Activated naive CD4-positive, alpha-beta T cell treated with anti-CD3 and anti-CD28 coated beads for 36 hours (primary cell): ENCODE measurements at regions not wholly inside any gene's neighbourhood (a gene's known extent, or its start where the extent isn't known, plus 50 kb on each side); places are given as distances from the start of the nearest gene placed in this dataset.

ENCODE experiments used
- CTCF ChIA-PET: fragments of 350-600 bp; sonication (Branson Sonifier 250); formaldehyde crosslinking; loops from one replicate; lab custom pipeline; 2021; ENCODE audit warnings: antibody characterized with exemption; lab: Charles Lee
- DNase-seq: peaks from one replicate; pipeline ENCODE4 v3.0.0-alpha.2; 2020
- H3K27ac Mint-ChIP-seq: one replicate; pipeline ENCODE4 v1.8.0; 2021; ENCODE audit warnings: mild to moderate bottlenecking, mixed read lengths
- H3K27me3 Mint-ChIP-seq: one replicate; pipeline ENCODE4 v1.8.0; 2021; ENCODE audit warnings: low read depth, mixed read lengths
- H3K36me3 Mint-ChIP-seq: one replicate; pipeline ENCODE4 v1.8.0; 2021; ENCODE audit warnings: low read depth, mixed read lengths
- H3K4me1 Mint-ChIP-seq: one replicate; pipeline ENCODE4 v1.8.0; 2021; ENCODE audit warnings: low read depth, mixed read lengths
- H3K4me3 Mint-ChIP-seq: one replicate; pipeline ENCODE4 v1.8.0; 2021; ENCODE audit warnings: mild to moderate bottlenecking, moderate library complexity, mixed read lengths
- H3K9me3 Mint-ChIP-seq: one replicate; pipeline ENCODE4 v1.8.0; 2021; ENCODE audit warnings: mixed read lengths
- intact Hi-C: fragments of 100-400 bp; cut with micrococcal nuclease; formaldehyde crosslinking; loops from one replicate; pipeline ENCODE4 v1.15.1; 2023

GRCh38 chr2:75788902-75789301, 78.2 kb upstream of the GCFC2 start:
- intact Hi-C loops: loop anchor here (10.0 kb wide), 2 partner anchors 144 to 816 kb away; partner anchors contain the start of gene MRPL19
- peaks cover 13% of the 10 kb centered on the region for H3K27me3 Mint-ChIP-seq
- DNase-seq: no peak
- H3K27ac Mint-ChIP-seq: no peak overlapping the region
- no peak overlapping the region for H3K4me3 Mint-ChIP-seq
- H3K9me3 Mint-ChIP-seq: no peaks in the 10 kb centered on the region
- no peaks in the 10 kb centered on the region for H3K4me1 Mint-ChIP-seq
- no peaks in the 10 kb centered on the region for H3K36me3 Mint-ChIP-seq
- CTCF ChIA-PET: interaction anchor here (0.7 to 0.8 kb wide), 3 partner anchors 19 to 1039 kb away, joined by 3 to 4 read pairs (median 3); no protein-coding TSS in a partner anchor

- no peak overlapping the region for H3K27ac Mint-ChIP-seq
- H3K9me3 Mint-ChIP-seq: no peaks in the 10 kb centered on the region
- H3K4me1 Mint-ChIP-seq: no peaks in the 10 kb centered on the region
- no peak for DNase-seq
- intact Hi-C loops: loop anchor here (10.0 kb wide), 2 partner anchors 143 to 817 kb away; partner anchors contain the start of gene MRPL19
- CTCF ChIA-PET: interaction anchor here (0.6 to 0.8 kb wide), 3 partner anchors 683 to 1040 kb away, joined by 3 to 4 read pairs (median 3); no protein-coding TSS in a partner anchor
- H3K36me3 Mint-ChIP-seq: no peaks in the 10 kb centered on the region
- H3K4me3 Mint-ChIP-seq: no peak overlapping the region
- H3K27me3 Mint-ChIP-seq: peaks cover 13% of the 10 kb centered on the region
Measured at GRCh38 chr2:75788154-75788553, 77.4 kb upstream of the GCFC2 start.

DNA sequence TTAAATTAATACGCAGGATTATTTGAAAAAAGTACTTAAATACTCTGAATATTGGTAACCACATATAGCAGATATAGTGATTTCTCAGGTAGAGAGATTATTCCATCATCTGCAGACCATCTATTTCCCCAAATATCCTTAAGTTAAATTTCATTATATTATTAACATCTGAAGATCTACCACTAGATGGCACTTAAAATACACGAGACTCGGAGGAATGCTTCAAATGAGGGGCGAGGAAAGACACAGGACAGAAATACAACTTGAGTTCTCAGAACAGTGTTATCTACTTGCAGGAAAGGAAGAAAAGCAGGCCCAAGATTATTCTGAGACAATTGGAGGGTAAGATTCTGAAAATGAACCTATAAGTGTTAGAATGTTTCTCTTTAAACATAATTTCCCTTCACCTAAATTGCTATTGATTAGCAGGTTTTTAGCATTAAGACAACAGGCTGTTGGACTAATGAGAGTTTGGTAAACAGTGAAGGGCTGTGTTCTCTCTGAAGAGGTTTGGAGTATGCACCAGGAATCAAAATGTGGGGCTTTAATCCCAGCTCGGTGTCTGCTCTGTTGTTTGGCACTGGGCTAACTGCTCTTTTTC, 76.9 kb upstream of the GCFC2 start:
- intact Hi-C loops: loop anchor here (10.0 kb wide), 2 partner anchors 143 to 817 kb away; partner anchors contain the start of gene MRPL19
- CTCF ChIA-PET: interaction anchor here (0.7 kb wide), 1 partner anchor 1087 kb away, joined by 3 read pairs; no protein-coding TSS in a partner anchor
- no peaks in the 10 kb centered on the region for H3K4me1 Mint-ChIP-seq
- no peak overlapping the region for H3K27ac Mint-ChIP-seq
- H3K27me3 Mint-ChIP-seq: peaks cover 13% of the 10 kb centered on the region
- no peaks in the 10 kb centered on the region for H3K9me3 Mint-ChIP-seq
- H3K36me3 Mint-ChIP-seq: no peaks in the 10 kb centered on the region
- H3K4me3 Mint-ChIP-seq: no peak overlapping the region
- DNase-seq: no peak

DNA sequence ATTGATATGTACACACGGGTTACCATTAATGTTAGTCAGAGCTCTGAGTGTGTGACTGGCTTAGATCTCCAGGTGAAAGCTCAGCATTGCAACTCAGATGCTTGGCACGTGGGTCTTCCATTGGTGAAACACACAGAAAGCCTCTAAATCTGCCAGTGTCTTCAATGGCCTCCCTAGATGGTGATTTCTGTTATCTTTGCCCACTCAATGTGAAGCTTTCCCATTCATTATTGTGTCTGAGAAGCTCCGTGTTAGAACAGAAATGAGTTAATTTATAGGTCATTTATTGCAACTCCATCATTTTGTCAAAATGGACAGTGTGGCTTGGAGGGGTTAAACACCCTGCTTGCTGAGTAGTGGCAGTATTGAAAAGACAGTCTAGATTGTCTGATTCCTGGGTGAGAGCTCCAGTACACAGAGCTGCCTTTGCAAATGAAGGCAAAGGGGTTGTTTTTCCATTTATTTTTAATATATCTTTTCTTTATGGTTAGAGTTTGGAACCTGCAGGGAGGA, 64.7 kb upstream of the GCFC2 start:
- Mint-ChIP-seq H3K9me3 (no peaks in the 10 kb centered on the region), H3K27ac (no peak overlapping the region), H3K36me3 (no peaks in the 10 kb centered on the region), H3K4me1 (no peaks in the 10 kb centered on the region), H3K27me3 (peaks cover 22% of the 10 kb centered on the region), H3K4me3 (no peak overlapping the region)
- no peak for DNase-seq
- CTCF ChIA-PET: no interaction called here
- intact Hi-C loops: no loop called here

GRCh38 chr2:75772908-75773630, 62.4 kb upstream of the GCFC2 start:
- CTCF ChIA-PET: interaction anchor here (1.3 kb wide), 1 partner anchor 21 kb away, joined by 4 read pairs; no protein-coding TSS in a partner anchor
- intact Hi-C loops: no loop called here
- H3K36me3 Mint-ChIP-seq: no peaks in the 10 kb centered on the region
- H3K9me3 Mint-ChIP-seq: no peaks in the 10 kb centered on the region
- no peak for DNase-seq
- no peak overlapping the region for H3K27ac Mint-ChIP-seq
- no peaks in the 10 kb centered on the region for H3K4me1 Mint-ChIP-seq
- H3K4me3 Mint-ChIP-seq: no peak overlapping the region
- peaks cover 25% of the 10 kb centered on the region for H3K27me3 Mint-ChIP-seq

- Mint-ChIP-seq H3K27me3 (peaks cover 29% of the 10 kb centered on the region), H3K36me3 (no peaks in the 10 kb centered on the region), H3K4me1 (no peaks in the 10 kb centered on the region), H3K9me3 (no peaks in the 10 kb centered on the region), H3K27ac (no peak overlapping the region), H3K4me3 (no peak overlapping the region)
- CTCF ChIA-PET: no interaction called here
- DNase-seq: no peak
- intact Hi-C loops: no loop called here
Measured at GRCh38 chr2:75765798-75766197, 55.1 kb upstream of the GCFC2 start.

DNA sequence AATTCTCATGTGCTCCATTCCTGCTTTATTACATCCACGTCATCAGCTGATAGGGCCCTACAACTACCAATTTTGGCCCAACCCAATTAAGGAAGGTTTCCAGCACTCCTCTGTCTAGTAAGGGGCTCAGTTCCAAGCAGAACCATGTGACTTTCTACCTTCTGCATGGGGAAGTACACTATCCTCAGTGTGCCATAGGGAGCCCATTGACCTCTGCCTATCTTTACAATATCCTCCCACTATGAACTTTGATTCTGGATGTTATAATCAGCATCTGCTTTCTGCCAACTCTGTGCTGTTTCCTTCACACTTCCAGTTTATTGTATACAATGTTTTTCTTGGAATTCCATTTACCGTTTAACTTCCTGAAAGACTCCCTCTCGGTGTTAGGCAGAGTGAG, 53.9 kb upstream of the GCFC2 start:
- Mint-ChIP-seq H3K9me3 (no peaks in the 10 kb centered on the region), H3K36me3 (no peaks in the 10 kb centered on the region), H3K27ac (no peak overlapping the region), H3K4me1 (no peaks in the 10 kb centered on the region), H3K27me3 (peaks cover 19% of the 10 kb centered on the region), H3K4me3 (no peak overlapping the region)
- no peak for DNase-seq
- intact Hi-C loops: no loop called here
- CTCF ChIA-PET: no interaction called here
